Body of pancreas (tissue), 4 donors: ENCODE measurements at regions not wholly inside any gene's neighbourhood (a gene's known extent, or its start where the extent isn't known, plus 50 kb on each side); places are given as distances from the start of the nearest gene placed in this dataset.

ENCODE experiments used
- ATAC-seq: fragments of 150-250 bp; one replicate; pipeline ENCODE4 v1.9.1; 2016
- DNase-seq, 4 donors: peaks; one replicate each; pipeline ENCODE4 v3.0.0-alpha.2; 2019
- H3K27ac ChIP-seq, 4 donors: fragments of 200-600 bp; sonication (generic); 1 replicate in 3 of 4; 2 replicates in 1 of 4; pipeline versions ENCODE4 v1.5.1 to v1.6.1; 2016 to 2019; ENCODE audit warnings: mild to moderate bottlenecking in 1 of 4, mixed read lengths in 1 of 4, moderate library complexity in 1 of 4
- H3K27me3 ChIP-seq, 2 donors: fragments of 200-600 bp; sonication (generic); one replicate each; pipeline ENCODE4 v1.6.0; 2016; ENCODE audit warnings: mild to moderate bottlenecking in 1 of 2
- H3K36me3 ChIP-seq, 2 donors: fragments of 200-600 bp; sonication (generic); replicated peaks in 1 of 2; 2 replicates each; pipeline ENCODE4 v1.5.1; 2016; ENCODE audit warnings: low read depth in 2 of 2; ENCODE audit not compliant: insufficient read depth in 1 of 2
- H3K4me1 ChIP-seq: fragments of 200-600 bp; sonication (generic); one replicate; pipeline ENCODE4 v1.6.0; 2016
- H3K4me3 ChIP-seq, 2 donors: fragments of 200-600 bp; sonication (generic); 1 replicate in 1 of 2; 2 replicates in 1 of 2; pipeline ENCODE4 v1.5.1; 2016 to 2019
- H3K9me3 ChIP-seq, 3 donors: fragments of 200-600 bp; sonication (generic); 1 replicate in 2 of 3; 2 replicates in 1 of 3; pipeline ENCODE4 v1.5.1; 2016
- CTCF ChIP-seq, 7 experiments: fragments of 450-650 bp in 4 of 7; fragments of 200-600 bp in 3 of 7; sonication (generic) in 3 of 7; IDR thresholded peaks; one replicate each; pipeline ENCODE4 v1.5.1; 2016 to 2019; ENCODE audit warnings: antibody characterized with exemption in 7 of 7
- POLR2A ChIP-seq, 3 donors: fragments of 450-650 bp; IDR thresholded peaks; one replicate each; pipeline ENCODE4 v1.6.1; 2016; ENCODE audit warnings: antibody characterized with exemption in 3 of 3, mild to moderate bottlenecking in 2 of 3
- WGBS, 2 donors: methylation state at CpG; one replicate each; pipeline ENCODE4 v1.1.5; 2017; 5-methylcytosine and 5-hydroxymethylcytosine counted together
- intact Hi-C: fragments of 100-400 bp; cut with DNase I; formaldehyde crosslinking; loops from one replicate; pipeline ENCODE4 v1.15.1; 2023

GRCh38 chr17:77727037-77727615 lies 231.4 kb upstream of the TNRC6C start:
- no peaks in the 10 kb centered on the region for H3K4me1 ChIP-seq
- WGBS, 2 donors = 67 to 70% methylated on average over 17 of the region's 17 CpGs
- no peak overlapping the region for H3K4me3 ChIP-seq
- no peaks in the 10 kb centered on the region for H3K36me3 ChIP-seq
- H3K9me3 ChIP-seq = no peaks in the 10 kb centered on the region
- TF ChIP-seq CTCF (IDR thresholded peaks at IDR 0.05) (no peak), POLR2A (IDR thresholded peaks at IDR 0.05) (no peak)
- H3K27ac ChIP-seq = no peak overlapping the region
- H3K27me3 ChIP-seq = no peaks in the 10 kb centered on the region
- ATAC-seq = no peak
- DNase-seq = no peak
- intact Hi-C loops = no loop called here

- Histone ChIP-seq H3K4me3 (no peak overlapping the region), H3K36me3 (no peaks in the 10 kb centered on the region), H3K27ac (no peak overlapping the region), H3K4me1 (no peaks in the 10 kb centered on the region), H3K27me3 (no peaks in the 10 kb centered on the region), H3K9me3 (peaks cover 0 to 9% (median 0%) of the 10 kb centered on the region in 3 donors)
- no peak for ATAC-seq
- 74 to 79% methylated on average over 2 of the region's 2 CpGs for WGBS, 2 donors
- DNase-seq = no peak
- intact Hi-C loops = no loop called here
- TF ChIP-seq POLR2A (IDR thresholded peaks at IDR 0.05) = no peak
- no peak for TF ChIP-seq CTCF (IDR thresholded peaks at IDR 0.05)
Observed at GRCh38 chr17:77728474-77728795, 230.1 kb upstream of the TNRC6C start.

GRCh38 chr17:77728871-77729270 lies 229.6 kb upstream of the TNRC6C start:
- Histone ChIP-seq H3K27me3 (no peaks in the 10 kb centered on the region), H3K9me3 (peaks cover 0 to 9% (median 0%) of the 10 kb centered on the region in 3 donors), H3K36me3 (no peaks in the 10 kb centered on the region), H3K4me3 (no peak overlapping the region), H3K27ac (no peak overlapping the region), H3K4me1 (peaks cover under 1% of the 10 kb centered on the region)
- TF ChIP-seq POLR2A (IDR thresholded peaks at IDR 0.05) (no peak), CTCF (IDR thresholded peaks at IDR 0.05) (no peak)
- intact Hi-C loops = no loop called here
- DNase-seq (no peak), ATAC-seq (no peak)
- WGBS, 2 donors = 58 to 66% methylated on average over 7 of the region's 7 CpGs

DNA sequence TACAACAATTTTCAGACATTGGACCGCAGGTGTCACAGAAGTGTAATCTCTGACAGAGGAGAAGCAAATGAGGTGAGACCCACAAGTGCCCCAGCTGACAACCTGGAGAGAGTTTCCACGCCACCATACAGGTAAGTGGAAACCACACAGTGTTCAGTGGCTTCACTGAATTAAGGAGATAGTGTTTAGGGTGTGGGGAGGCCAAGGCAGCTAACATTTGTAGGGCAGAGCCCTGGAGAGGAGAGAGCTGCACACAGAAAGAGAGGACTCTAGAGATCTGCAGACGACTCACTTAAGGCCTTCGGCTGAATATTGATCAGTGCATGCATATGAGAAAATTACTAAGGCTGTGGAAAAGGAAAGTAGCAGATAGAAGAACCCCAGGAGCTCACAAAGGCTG lies 228.9 kb upstream of the TNRC6C start:
- intact Hi-C loops = no loop called here
- Histone ChIP-seq H3K27me3 (peaks cover 0 to 6% of the 10 kb centered on the region in 2 donors), H3K4me3 (no peak overlapping the region), H3K4me1 (peaks cover 8% of the 10 kb centered on the region), H3K9me3 (peaks cover 0 to 9% (median 0%) of the 10 kb centered on the region in 3 donors), H3K36me3 (no peaks in the 10 kb centered on the region), H3K27ac (no peak overlapping the region)
- TF ChIP-seq POLR2A (IDR thresholded peaks at IDR 0.05) (no peak), CTCF (IDR thresholded peaks at IDR 0.05) (no peak)
- WGBS, 2 donors = 60 to 71% methylated on average over 4 of the region's 4 CpGs
- ATAC-seq (no peak), DNase-seq (no peak)

GRCh38 chr17:77730376-77730775 lies 228.1 kb upstream of the TNRC6C start:
- Histone ChIP-seq H3K36me3 (no peaks in the 10 kb centered on the region), H3K27me3 (peaks cover 0 to 7% of the 10 kb centered on the region in 2 donors), H3K4me3 (no peak overlapping the region), H3K27ac (no peak overlapping the region), H3K9me3 (peaks cover 0 to 9% (median 0%) of the 10 kb centered on the region in 3 donors), H3K4me1 (peaks cover 13% of the 10 kb centered on the region)
- no peak for DNase-seq
- no peak for ATAC-seq
- TF ChIP-seq POLR2A (IDR thresholded peaks at IDR 0.05) = no peak
- intact Hi-C loops = no loop called here
